ENCODE measurements at regions not wholly inside any gene's neighbourhood (a gene's known extent, or its start where the extent isn't known, plus 50 kb on each side); places are given as distances from the start of the nearest gene placed in this dataset.

GRCh38 chr1:34518146-34518699 is 236.6 kb upstream of the GJB5 start:
- no peak for DNase-seq

GRCh38 chr1:34520111-34520510 is 234.7 kb upstream of the GJB5 start:
- no peak for DNase-seq

GRCh38 chr1:34524783-34525182 is 230.1 kb upstream of the GJB5 start:
- DNase-seq: no peak

DNA sequence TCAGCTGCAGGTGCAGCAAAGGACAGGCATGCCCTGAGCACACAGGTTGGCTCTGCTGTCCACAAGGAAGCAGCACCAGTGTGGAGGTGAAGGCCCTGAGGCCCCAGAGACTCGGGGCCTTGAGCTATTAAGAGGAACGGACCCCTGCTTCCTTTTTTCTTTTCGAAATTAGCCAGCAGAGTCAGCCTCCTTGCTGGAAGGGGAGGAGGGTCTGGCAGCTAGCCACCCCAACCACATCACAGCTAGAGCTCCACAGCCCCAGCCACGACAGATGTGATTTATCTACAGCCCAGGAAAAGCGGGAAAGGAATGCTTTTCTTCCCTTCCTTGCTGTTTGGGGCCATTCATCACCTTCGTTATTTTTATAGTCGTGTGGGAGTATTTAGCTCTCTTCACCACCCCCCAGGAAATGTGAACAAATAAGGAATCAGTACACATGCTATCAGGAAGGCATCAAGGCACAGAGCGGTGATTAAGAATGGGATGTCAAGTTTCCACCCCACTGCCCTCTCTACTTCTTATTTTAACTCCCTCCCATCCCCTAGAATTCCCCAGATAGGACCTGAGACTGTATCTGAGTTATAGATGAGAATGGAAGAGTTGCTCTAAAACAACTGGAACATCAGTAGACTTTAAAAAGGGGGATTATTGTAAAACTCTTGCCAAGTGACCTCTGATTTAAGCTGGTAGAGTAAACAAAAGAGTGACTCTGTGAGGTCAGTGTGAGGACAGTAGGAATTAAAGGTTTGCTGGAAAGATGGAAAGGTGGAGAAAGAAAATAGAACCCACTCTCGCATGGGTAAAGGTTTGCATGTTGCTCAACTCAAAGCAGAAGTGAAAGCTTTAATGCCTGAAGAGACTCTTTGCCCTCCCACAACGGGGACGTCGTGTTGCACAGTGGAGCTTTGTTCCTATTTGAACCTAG is 224.7 kb upstream of the GJB5 start:
- DNase-seq: no peak

GRCh38 chr1:34532113-34532512 is 222.7 kb upstream of the GJB5 start:
- DNase-seq: no peak

DNA sequence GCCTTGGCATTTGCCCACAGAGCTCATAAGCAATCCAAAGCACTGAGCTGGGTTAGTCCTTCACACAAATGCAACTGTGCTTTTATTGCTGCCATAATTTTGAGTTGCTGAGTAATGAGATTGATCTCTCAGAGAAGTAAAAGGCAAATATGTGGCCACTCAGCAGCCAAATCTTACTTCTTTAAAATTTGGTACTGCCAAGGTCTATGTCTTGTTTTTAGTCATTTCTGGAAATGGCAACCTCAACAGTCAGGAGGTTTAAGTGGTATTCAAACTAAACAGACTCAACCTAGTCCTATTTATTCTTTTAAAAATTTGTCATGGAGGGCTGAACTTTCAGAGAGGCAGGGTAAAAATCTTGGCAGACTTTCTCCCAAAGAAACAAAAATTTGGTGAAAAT is 216.4 kb upstream of the GJB5 start:
- DNase-seq: no peak

DNA sequence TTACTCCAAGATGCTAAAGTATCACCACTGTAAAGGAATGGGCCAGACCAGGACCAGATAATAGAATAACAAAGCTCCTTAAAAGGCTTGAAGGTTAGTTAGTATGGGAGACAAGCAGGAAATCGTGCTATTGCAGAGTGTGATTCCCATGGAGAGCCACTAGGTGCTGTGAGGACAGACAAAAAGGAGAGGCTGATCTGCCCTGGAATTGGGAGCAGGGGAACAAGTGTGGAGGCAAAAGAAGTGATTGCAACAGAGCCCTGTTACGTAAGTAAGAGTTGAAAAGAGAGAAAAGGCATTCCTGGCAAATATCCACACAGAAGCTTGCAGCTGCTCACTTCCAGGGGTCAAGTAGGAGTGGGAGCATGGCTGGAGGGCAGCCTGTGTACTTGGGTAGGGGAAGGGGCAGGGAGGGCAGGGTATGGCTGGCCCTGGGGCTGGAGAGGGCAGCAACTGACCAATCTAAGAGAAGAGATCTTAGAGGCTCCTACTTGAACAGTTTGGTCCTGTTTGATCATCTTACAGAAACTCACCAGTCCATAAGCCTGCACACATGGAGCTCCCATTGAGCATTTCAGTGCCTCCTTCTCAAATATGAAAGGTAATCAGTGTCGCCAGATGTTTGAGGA is 207.7 kb upstream of the GJB5 start:
- no peak for DNase-seq

- no peak for DNase-seq
Observed at GRCh38 chr1:34549199-34549598, 205.6 kb upstream of the GJB5 start.

DNA sequence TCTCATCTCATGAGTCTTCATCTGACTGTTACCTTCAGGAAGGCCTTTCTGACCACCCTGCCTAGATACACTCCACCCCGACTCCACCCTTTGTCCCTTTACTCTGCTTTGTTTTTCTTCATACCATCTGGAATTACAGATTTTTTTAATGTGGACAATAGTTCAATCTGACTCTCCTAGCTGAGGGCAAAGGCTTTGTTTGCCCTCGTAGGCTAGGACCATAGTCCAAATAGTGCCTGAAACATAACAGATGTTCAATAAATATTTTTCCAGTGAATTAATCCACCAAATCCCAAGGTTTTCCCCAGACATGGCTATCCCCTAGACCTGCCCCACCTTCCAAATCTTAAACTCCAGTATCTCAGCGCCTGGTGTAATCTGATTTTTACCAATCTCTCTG is 176.5 kb upstream of the GJB5 start:
- DNase-seq: no peak

DNA sequence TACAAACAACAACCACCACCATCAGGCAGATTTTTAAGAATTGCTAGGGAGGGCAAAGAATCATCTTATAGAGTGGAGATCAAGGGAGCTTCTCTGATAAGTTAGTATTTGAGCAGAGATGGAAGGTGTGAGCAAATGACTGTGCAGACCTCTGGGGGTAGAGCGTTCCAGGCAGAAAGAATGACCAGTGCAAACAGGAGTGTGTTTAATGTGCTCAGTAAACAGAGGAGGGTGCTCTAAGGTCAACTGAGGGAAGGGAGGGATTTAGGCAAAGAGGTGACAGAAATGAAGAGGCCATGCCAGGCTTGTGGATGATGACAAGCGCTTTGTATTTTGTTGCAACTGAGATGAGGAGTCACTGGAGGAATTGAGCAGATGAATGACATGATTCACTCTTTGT is 172.5 kb upstream of the GJB5 start:
- no peak for DNase-seq

DNA sequence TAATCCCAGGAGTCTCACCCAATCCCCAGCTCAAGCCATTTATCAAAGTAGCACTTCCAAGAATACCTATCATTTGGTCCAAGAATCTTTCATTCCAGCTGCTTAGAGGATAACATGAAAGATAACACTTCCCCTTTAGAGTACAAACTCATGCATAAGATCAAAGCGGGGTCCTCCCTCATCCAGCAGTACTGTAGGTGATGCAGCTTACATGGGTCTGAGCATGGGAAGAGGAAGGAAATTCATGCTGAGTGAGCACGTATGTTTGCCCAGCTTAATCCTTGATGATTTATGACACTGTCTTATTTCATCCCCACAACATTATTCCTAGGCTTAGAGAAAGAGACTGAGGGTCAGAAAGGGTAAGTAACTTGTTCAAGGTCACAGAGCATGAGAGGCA is 167.1 kb upstream of the GJB5 start:
- no peak for DNase-seq

GRCh38 chr1:34590211-34590623 is 164.6 kb upstream of the GJB5 start:
- peak; percentile 99 for DNase-seq

DNA sequence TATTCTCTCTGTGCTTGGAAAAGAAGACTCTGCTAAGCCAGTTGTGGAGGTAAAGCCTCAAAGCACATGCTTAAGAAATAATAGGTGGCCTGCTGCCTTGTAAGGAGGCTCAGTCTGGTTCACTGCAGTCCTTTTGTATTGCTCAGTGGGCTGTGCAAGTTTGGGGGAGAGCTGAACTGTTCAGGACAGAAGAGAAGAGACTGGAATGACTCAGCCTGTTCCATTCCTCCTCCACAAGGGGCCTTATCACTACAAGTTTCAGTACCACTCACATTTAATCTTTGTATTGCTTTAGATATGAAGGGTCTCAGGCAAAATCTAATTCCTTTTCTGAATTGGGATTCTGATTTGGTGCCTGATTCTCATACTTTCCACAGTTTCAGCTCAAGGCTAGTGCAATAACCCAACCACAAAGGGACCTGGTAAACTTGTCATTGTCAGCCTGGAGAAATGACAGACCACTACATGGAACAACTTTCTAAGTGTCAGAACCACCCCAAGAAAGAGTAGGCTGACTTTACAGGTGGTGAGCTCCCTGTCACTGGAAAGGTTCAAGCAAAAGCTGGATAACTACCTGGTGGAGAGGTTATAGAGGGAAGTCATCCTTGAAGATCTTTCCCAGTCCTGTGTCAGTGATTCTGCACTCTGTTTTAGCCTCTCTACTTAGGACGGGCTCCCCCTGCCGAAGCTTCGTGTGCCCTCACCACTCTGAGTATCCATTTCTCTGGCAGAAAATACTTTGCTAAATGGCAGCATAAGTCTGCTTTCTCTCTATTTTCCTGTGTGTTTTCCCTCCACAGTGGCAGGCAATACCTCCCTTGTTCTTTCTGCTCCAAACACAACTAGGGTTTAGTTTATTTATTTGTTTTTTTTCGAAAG is 162.9 kb upstream of the GJB5 start:
- DNase-seq: no peak

GRCh38 chr1:34597877-34598514 is 156.9 kb upstream of the GJB5 start:
- DNase-seq: peak; percentile 79

GRCh38 chr1:34602907-34603306 is 151.9 kb upstream of the GJB5 start:
- DNase-seq: no peak

GRCh38 chr1:34603594-34603993 is 151.3 kb upstream of the GJB5 start:
- DNase-seq: peak; percentile 56

GRCh38 chr1:34606504-34606903 is 148.3 kb upstream of the GJB5 start:
- DNase-seq: no peak

- no peak for DNase-seq
Observed at GRCh38 chr1:34610063-34610462, 144.8 kb upstream of the GJB5 start.

GRCh38 chr1:34611571-34611970 is 143.3 kb upstream of the GJB5 start:
- no peak for DNase-seq

DNA sequence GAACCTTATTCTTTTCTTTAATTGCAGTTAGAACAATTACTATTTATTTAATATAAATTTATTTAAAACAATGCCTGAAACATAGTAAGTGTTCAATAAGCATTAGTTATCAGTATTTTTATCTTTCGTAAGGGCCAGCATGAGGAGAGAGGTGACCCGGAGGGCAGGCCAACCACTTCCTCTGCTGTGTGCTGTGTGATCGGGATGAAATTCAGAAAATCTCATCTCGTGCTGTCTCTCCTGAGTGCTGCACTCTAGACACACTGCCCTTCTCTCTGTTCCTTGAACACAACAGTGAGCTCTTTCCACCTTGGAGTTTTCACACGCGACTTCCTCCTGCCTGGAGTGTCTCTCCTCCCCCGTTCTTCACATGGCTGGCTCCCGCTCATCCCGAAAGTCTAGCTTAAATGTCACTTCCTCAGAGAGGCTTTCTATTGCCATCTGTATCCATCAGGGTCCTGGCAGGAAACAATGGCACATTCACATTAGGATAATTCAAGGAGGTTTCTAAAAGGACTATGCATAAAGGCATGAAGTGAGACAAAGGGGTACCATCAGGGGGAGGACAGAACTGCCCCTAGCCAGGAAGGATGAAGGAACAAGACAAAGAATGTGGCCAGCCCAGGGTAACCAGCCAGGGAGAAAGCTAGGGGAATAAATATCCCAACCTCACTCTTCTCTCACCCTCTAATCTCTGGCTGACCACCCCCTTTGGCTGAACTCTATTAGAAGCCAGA is 142.6 kb upstream of the GJB5 start:
- no peak for DNase-seq

- no peak for DNase-seq
Observed at GRCh38 chr1:34617321-34618118, 137.3 kb upstream of the GJB5 start.
